ENCODE measurements at regions not wholly inside any gene's neighbourhood (a gene's known extent, or its start where the extent isn't known, plus 50 kb on each side); places are given as distances from the start of the nearest gene placed in this dataset.

- no peak for TF ChIP-seq POLR2AphosphoS5 (IDR thresholded peaks at IDR 0.05; ENCODE audit: low read depth, low read length)
- no peak for TF ChIP-seq TAF1 (IDR thresholded peaks at IDR 0.05; ENCODE audit: low read depth, low read length)
Observed at GRCh38 chr3:46104706-46105105, 77.4 kb upstream of the XCR1 start.

Measured in GM12891 (cell line).